Kidney glomerular epithelial cell (primary cell): ENCODE measurements at regions not wholly inside any gene's neighbourhood (a gene's known extent, or its start where the extent isn't known, plus 50 kb on each side); places are given as distances from the start of the nearest gene placed in this dataset.

Experiments used
- DNase-seq: peaks from one replicate; lab custom pipeline; 2025; lab: John Stamatoyannopoulos, UW

DNA sequence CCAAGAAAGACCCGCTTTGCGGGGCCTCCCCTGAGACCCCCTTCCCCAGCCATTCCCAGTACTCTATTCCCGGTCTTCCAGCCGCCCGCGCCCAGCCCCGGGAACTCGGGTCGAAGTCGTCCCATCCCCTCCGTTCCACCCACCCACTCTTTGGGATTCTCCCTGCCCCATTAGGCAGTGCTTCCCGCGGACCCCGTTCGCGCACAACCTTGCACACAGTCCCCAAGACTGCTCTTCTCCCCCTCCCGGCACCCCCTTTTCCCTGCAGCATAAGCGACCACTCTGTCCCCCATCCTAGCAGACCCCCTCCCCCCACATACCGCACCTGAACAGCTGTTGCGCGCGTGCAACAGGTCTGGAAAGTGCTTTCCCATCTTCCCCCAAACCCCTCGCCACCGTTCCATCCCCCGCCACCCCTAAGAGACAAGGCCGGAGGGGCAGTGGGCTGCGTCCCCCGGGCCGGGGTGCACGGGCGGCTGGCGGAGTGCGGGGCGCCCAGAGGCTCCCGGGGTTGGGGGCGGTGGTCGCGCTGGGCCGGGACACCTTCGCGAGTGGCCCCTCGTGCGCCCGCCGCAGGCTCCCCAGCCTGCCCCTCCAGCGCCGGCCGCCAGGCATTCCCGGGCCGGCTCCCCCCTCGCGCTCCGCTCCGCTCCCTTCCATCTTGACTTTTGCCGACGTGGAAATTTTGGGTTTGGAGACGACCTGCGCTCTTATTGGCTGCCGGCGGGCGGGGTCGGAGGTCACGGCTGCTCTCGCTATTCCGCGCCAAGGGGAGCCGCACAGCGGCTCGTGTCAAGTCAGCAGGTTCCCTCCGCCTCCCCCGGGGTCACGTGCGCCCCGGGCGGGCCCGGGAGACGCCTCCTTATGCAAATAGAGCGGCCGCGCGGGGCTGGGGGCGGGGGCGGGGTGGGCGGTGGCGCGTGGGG, 201.2 kb upstream of the NFE2L3 start:
- peak; percentile 27 for DNase-seq

DNA sequence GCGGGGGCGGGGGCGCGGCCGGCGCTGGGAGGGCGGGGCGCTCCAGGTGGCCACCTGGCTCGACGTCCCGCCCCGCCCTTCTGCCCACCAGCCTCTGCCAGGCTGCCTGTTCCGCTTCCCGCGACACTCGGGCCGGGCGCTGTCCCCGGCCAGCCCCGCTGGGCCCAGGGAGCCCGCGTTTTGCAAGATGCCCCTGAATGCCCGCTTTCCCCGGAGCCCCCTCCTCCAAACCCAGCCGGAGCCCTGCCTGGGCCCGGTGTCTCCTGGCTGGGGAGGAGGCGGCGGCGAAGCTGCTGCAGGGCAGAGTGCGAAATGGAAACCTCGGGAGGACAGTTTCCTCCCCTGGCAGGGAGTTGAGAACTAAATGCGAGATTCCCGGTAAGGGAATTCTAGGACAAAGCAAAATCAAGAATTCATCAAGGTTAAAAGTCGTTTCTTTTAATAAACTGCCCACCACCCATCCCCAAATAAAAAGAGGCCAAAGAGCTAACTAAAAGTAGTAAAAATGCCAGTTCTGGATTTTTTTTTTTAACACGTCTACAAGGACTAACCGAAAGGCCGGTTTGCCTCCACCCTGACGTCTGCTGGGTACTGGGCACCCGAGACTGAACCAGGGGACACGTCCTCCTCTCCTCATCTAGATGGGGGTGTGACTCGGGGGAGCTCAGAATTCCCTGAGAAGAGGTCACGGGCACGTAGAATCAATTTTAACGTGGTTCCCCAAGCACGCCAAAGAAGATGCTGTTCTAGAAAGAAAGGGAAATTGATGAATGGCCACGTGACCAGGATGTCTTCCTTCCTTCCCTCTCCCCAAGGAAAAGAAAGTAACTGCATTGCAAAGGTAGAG, 200.4 kb upstream of the NFE2L3 start:
- DNase-seq: no peak

DNA sequence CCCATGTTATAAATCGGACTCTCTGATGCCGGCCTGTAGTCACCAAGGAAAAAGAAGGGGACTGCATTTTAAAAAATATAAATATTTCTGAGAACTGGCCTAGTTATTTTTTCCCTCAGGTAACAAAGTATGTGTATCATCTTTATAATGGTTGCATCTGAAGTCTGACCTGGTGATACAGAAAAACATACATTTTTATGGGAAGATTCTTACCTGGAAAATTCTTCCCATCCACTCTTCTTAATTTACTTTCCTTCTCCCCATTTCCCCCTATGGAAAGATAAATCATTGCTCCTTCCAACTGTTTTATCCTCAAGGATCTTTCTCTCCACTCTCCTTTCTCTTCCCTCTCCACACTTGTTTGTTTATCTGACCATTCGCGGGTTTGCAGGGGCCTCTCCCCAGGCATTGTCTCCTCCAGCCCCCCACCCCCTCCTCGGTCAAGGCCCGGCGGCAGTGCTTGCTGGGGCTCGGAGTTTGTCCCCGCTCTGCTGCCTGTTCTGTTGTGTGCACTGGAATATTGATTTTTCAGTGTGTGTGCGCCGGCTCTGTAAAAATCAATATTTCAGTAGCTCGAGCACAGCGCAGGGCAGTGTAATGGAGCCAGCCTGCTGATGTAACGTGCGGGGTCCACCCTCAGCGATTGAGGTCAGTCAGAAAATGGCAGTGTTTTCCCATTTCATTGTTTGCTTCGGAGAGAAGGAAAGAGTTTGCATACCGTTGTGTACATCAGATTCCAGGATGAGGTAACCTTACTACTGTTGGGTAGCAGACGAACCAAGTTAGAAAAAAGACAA, 199.5 kb upstream of the NFE2L3 start:
- no peak for DNase-seq

DNA sequence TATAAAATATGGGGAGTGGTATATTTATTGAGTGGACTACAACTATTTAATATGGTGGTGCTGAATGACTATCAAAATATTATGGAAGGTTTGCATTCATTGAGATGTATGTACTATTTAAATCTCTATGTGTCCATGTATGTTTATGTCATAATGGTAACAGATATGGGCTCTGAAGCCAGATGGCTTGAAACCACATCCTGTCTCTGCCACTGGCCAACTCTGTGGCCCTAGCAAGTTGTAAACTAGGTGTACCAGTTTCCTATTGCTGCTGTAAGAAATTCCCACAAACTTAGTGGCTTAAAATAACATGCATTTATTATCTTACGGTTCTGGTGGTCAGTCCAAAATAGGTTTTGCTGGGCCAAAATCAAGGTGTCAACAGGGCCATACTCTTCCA, 198.1 kb upstream of the NFE2L3 start:
- DNase-seq: no peak

DNA sequence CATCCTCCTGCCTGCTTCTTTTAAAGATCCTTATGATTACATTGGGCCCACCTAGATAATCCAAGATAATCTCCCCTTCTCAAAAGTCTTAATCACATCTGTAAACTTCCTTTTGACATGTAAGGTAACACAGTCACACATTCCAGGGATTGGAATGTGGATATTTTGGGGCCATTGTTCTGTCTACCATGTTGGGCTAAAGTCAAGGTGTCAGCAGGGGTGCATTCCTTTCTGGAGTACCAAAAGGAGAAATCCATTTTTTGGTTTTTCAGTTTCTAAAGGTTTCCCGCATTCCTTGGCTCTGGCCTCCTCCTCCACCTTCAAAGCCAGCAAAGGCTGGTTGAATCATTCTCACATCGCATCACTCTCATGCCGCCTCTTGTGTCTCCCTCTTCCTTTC, 197.6 kb upstream of the NFE2L3 start:
- DNase-seq: no peak

DNA sequence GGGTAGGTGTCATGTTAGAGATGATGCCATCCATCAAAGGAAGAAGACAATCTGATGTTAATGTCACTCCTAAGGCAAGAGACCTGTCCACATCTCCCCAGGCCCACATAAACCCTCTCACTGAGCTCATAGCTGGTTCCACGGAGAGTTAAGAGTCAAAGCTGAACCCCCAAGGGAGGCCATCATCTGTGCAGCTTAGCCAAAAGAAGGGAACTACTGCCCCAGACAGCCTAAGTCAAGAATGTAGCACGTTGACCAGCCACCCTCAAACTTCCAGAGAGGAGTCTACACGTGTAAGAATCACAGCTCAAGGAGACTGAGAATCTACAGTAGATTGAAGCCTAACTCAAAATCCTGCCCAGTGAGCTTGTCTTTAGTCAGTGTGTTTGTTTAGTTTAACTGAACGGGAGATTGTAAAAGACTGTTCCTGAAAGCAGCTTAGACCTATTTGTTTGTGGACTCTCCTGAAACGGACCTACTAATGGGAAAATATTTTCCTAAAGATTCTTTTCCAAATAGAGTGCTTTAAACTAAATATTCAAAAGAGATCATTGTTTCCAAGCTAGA, 192.7 kb upstream of the NFE2L3 start:
- DNase-seq: no peak

DNA sequence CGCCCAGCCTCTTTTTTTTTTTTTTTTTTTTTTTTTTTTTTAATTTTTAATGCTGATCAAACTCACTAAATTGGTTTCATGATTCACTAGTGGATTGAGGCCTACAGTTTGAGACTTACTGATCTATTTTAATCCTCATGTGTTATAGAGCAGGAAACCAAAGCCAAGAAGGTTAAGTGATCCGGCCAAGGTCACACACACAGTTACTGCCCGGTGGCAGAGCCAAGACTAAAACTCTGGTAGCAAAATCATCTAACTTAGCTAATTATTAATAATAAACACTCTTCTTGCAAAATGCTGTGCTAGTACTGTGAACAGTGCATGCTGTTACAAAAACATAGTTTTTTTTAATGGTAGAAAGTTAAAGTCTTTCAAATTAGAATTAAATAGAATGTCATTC, 188.3 kb upstream of the NFE2L3 start:
- no peak for DNase-seq

DNA sequence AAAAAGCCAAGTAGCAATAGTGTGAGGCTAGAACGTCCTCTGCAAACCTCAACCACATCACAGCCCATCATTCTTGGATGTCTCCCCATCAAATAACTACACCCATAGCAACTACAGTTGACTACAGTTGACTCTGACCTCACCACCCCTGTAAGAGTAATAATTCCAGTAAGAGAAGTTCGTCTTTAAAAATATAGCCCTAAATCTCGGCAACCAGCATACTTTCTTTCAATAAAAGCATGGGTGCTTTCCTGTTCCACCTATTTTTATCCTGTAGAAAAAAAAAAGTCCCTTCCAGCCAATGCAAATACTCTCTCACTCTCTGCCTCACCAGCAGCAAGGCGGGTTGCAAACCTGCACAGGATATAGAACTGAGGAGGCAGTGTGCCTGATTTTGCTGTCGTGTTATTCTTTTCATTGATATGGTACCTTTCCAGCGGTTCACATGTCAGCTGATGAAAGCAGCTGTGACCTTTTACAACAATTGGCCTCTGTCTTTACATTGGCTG, 187.5 kb upstream of the NFE2L3 start:
- DNase-seq: no peak

DNA sequence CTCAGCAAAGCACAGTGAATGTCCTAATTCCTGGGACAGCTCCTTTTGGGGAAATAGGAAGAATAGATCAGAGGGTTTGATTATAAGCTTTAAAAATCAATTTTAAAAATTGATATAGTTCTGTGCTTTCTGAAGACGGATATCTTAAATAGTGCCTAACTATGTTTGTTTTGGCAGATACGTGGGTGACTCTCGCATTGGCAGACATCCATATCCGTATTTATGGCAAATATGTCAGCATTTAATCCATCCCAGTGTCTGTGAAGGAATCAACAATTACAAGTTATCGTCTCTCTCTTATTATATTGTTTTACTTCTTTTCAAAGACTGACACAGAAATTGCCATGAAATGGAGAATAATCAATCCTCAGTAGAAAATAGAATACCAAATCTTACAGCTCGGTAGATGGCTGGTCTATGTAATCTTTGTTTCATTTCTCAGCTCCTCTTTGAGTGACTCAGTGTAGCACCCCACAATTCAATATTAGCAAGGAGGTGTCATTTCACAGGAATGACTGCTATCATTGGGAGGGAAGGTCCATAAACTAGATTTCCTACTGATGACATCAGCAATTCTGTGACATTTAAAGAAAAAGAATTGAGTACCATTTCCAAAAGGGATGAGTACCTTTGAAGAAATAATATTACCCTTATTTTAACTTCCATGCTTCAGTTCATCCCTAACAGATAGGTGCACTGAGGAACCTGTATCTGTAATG, 186.4 kb upstream of the NFE2L3 start:
- DNase-seq: no peak

DNA sequence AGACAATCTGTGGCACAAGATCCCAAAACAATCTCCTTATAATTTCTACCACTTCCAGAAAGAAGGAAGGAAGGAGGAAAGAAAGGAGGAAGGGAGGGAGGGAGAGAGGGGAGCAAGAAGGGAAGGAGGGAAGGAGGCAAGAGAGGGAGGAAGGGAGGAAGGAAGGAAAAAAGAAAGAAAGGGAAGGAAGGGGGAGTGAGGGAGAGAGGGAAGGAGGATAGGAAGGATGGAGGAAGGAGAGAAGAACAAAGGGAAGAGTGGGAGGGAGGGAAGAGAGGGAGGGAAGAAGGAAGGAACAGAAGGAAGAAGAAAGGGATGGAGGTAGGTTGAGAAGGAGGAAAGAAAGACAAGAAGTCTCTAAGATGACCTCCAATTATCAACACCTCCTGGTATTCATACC, 185.5 kb upstream of the NFE2L3 start:
- DNase-seq: no peak

DNA sequence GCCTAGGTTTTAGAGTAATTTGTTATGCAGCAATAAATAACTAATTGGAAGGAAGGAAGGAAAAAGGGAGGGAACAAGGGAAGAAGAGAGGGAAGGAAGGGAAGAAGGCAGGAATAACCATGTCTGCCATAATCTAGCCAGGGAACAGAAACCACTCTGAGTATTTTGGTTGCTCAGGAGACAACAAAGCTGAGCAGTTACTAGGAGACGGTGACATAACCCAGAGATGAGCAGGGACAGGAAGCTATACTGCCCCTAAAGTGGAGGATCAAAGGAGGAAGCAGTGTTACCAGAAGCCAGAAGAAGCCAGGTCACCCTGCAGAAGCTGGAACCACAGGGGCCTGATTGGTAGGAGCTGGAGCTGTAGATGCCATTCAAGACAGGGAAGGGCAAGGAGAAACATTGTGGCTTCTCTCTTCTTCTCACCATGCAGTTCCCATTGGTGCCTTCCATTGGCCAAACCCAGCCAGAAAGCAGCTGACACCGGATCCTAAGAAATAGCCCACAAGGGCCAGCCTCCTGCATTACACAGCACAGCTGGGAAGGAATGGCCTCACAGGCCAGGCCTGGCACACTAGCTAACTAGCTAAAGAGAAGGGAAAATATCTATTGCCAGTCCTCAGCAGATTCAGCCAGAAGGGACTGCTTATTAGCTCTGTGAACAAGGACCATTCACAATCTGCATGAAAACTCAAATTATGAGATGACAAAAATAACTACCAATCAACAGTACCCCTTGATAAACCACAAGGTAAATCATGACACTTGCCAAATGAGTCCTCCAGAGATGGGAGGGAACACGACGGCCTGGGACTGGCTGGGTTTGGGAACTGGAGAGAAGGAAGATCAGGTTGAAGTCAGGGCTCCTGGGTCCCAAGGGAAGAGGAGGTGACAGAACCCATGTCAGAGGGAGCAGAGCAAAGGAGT, 184.5 kb upstream of the NFE2L3 start:
- no peak for DNase-seq

DNA sequence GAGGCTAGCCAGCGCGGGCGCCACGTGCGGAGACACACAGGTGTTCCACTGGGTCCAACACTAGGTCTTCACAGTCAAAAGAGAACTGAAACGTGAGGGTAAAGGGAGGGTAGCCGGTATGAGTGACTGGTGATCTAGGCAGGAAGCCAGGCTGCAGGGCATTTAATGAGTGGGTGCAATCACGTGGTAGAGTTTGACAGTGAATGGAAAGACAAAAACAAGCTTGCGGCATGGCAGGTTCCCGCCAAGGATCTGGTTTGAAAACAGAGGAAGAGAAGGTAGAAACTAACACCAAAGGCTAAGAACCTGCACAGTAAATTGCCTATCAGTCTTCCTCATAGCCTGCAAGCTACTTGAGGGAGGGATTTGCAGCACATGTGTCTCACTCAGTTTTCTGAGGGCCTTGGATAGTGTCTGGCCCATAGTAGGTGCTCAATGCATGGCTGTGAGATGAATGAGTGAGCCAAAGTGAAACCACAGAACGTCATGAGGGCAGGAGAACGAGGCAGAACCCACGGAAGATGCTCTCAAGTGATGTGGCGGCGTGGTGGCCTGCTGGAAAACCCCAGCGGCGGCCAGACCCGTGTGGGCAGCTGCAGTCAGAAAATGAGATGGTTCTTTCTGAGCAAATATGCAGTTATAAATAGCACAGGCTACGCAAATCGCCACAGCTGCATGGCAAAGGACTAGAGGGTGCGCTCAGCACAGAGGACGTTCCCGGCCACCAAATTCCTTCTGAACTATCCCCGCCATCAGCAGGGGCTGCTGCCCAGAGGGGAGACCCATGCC, 183.6 kb upstream of the NFE2L3 start:
- no peak for DNase-seq

DNA sequence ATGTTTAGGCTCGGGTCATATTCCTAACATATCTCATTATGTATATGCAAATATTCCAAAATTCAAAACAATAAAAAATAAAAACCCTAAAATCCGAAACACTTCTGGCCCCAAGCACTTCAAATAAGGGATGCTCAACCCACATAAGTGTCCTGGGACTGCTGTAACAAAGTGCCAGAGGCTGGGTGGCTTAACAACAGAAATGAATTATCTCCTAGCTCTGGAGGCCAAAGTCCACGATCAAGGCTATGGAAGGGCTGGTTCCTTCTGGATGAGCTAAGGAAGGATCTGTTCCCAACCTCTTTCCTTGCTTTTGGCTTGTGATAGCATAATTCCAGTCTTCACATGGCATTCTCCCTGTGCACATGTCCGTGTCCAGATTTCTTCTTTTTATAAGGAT, 181.6 kb upstream of the NFE2L3 start:
- no peak for DNase-seq

DNA sequence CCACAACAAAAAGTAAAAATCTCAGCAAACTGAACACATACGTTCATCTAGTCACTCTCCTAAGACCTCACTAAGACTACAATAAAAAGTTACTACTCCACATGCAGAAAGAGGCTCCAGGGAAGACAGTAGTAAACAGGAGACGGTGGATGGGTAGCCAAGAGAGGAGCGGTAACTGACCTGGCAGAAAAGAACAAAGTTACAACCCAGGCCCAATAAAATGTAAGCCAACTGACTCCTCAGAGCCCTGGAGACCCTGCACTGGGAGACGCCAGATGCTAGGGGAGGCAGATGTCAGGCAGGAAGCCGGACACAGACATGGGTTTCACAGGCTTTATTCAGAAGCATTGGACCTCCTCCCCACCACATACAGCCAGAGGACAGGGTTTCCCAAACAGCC, 181.1 kb upstream of the NFE2L3 start:
- DNase-seq: no peak

DNA sequence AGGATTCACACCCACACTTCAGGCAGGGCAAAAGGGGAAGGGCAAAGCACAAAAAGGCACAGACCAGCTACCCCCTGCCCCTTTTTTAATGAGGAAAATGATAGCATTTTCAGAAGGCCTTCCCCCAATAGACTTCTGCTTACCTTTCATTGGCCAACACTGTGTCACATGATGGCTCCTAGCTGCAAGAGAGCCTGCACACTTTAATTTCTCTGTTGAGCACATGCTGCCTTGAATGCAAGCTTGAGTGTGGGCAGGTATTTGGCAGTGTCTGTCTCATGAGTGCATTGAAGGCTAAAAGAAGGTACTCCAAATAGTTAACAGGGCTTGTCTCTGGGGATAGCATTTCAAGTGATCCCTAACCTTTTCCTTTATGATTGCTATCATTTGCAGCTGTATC, 175.4 kb upstream of the NFE2L3 start:
- no peak for DNase-seq

DNA sequence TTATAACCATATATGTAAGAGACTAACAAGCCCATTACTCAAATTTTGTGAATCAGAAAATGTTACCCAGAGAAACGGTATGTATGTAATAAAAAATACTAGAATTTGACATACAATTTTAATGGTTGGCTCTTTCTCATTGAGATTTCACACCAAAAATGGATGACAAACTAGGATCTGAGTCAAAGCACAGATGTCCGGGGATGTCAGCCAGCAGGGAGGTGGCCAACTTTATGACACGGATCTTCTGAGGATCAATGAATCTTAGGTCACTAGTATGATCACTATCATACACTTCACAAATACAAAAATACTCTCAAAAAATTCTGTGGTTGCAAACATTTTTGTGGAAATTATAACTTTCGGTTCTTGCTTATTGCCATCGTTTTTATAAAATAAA, 173.5 kb upstream of the NFE2L3 start:
- no peak for DNase-seq

DNA sequence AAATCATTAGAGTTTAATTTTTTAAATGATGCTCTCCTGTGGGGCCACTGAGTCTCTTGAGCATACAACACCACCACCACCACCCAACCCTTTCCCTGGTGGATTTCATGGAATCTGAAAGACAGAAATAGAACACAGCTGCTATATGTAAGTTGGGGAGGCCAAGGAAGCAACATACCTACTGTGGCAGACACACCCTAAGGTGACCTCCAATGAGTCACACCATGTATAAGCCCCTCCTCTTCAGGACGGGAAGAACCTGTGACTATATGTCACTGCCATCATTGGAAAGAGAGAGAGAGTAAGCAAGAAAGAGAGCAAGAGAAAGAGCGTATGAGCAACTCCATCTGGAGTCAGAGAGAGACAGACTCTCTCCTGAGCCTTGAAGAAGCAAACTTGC, 172.4 kb upstream of the NFE2L3 start:
- no peak for DNase-seq

DNA sequence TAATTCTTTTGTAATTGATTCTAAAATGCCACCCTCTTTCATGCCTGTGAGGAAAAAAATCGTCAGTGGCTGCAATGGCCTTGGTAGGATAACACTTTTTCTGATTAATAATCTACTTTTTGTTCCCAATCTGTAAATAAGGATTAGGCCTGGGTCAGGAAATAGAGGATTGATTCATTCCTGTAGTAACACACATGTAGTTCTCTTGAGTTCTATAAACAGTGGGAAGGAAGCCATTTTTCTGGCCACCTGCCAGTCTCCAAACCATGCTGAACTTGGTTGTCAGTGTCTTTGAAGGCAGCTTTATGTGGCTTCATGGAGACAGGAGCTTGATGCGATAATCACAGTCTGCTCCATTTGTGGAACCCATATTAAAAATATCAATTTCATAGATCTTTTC, 169.3 kb upstream of the NFE2L3 start:
- no peak for DNase-seq

DNA sequence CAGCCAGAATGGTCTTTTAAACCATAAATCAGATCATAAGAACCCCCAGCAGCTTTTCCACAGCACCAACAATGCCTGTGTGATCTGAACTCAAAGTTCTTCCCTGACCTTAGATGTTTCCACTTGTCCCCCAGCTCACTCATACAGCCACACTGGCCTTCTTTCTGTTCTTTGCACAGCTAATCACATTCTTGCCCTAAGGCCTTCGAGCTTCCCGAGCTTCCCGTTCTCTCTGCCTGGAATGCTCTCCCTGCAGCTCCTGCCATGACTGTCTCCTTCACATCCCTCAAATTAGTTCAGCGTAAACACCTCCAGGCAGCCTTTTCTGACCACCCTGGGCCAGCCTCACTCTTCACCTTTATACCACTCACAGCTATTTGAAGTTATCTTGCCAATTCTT, 166.8 kb upstream of the NFE2L3 start:
- no peak for DNase-seq
